ENCODE measurements at regions not wholly inside any gene's neighbourhood (a gene's known extent, or its start where the extent isn't known, plus 50 kb on each side); places are given as distances from the start of the nearest gene placed in this dataset.

- TF ChIP-seq MXD1 (CRISPR knock-in tag; IDR thresholded peaks at IDR 0.05; ENCODE audit: borderline replicate concordance, poor library complexity, severe bottlenecking): peak; percentile 4
- TF ChIP-seq TOE1 (IDR thresholded peaks at IDR 0.05; ENCODE audit: borderline replicate concordance): no peak
- TF ChIP-seq TOE1 (CRISPR knock-in tag; IDR thresholded peaks at IDR 0.05; ENCODE audit: borderline replicate concordance, low read depth): peak; percentile 31; the same call in 1 of the 2 replicates
- TF ChIP-seq MLX (CRISPR knock-in tag; conservative IDR thresholded peaks at IDR 0.05): no peak
- TF ChIP-seq ZNF124 (CRISPR knock-in tag; IDR thresholded peaks at IDR 0.05): no peak
- TF ChIP-seq CXXC5 (CRISPR knock-in tag; IDR thresholded peaks at IDR 0.05): no peak
- TF ChIP-seq ARID1B (IDR thresholded peaks at IDR 0.05): peak; percentile 30; the same call in 1 of the 2 replicates
- TF ChIP-seq SMAD4 (CRISPR knock-in tag; conservative IDR thresholded peaks at IDR 0.05): no peak
- no peak for TF ChIP-seq ZNF668 (CRISPR knock-in tag; IDR thresholded peaks at IDR 0.05)
- TF ChIP-seq NFE2 (IDR thresholded peaks at IDR 0.05; ENCODE audit: low read depth): no peak
- TF ChIP-seq, protein P1, sequence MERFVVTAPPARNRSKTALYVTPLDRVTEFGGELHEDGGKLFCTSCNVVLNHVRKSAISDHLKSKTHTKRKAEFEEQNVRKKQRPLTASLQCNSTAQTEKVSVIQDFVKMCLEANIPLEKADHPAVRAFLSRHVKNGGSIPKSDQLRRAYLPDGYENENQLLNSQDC (CRISPR knock-in tag; IDR thresholded peaks at IDR 0.05): no peak
- no peak for TF ChIP-seq EWSR1 (IDR thresholded peaks at IDR 0.05; ENCODE audit: borderline replicate concordance, low read depth, partially characterized antibody)
- no peak for TF ChIP-seq NUFIP1 (IDR thresholded peaks at IDR 0.05; ENCODE audit: partially characterized antibody)
- TF ChIP-seq DEAF1 (CRISPR knock-in tag; IDR thresholded peaks at IDR 0.05): no peak
- TF ChIP-seq CREB5 (CRISPR knock-in tag; IDR thresholded peaks at IDR 0.05): no peak
- TF ChIP-seq MTA2 (IDR thresholded peaks at IDR 0.05; ENCODE audit: low read depth): no peak
- TF ChIP-seq SRSF7 (optimal IDR thresholded peaks at IDR 0.05; ENCODE audit: low read depth, low read length): no peak
- TF ChIP-seq SAFB2 (IDR thresholded peaks at IDR 0.05; ENCODE audit: borderline replicate concordance, low read depth, low read length, severe bottlenecking): no peak
- TF ChIP-seq HDAC3 (IDR thresholded peaks at IDR 0.05; ENCODE audit: borderline replicate concordance, partially characterized antibody): no peak
- TF ChIP-seq JUND (IDR thresholded peaks at IDR 0.05; ENCODE audit: borderline replicate concordance, low read depth, low read length): peak; percentile 64; the same call in 1 of the 2 replicates
- peak; percentile 44; the same call in 1 of the 3 replicates for TF ChIP-seq JUND (tag; IDR thresholded peaks at IDR 0.05; ENCODE audit: borderline replicate concordance, low read depth, low read length)
- TF ChIP-seq CTCF (IDR thresholded peaks at IDR 0.05 in 2 of 3, conservative IDR thresholded peaks at IDR 0.05 in 1 of 3; ENCODE audit: insufficient read depth in 2 of 3, low read depth in 1 of 3, low read length in 3 of 3): no peak
These were observed 61.6 kb upstream of the SNX9 start (continued) for GRCh38 chr6:157761331-157761921.

Measured in K562 (cell line).